Spleen (tissue), 11 donors: ENCODE measurements at regions not wholly inside any gene's neighbourhood (a gene's known extent, or its start where the extent isn't known, plus 50 kb on each side); places are given as distances from the start of the nearest gene placed in this dataset.

ENCODE experiments used
- DNase-seq: peaks from one replicate; pipeline ENCODE4 v3.0.0-alpha.2; 2020
- H3K27ac ChIP-seq, 8 donors: fragments of 200-600 bp; sonication (generic) in 7 of 8; 1 replicate in 4 of 8; 2 replicates in 4 of 8; pipeline versions ENCODE4 v1.5.0 to v1.8.0; 2016 to 2021; ENCODE audit warnings: inconsistent platforms in 4 of 8, mild to moderate bottlenecking in 4 of 8, moderate library complexity in 1 of 8
- H3K27me3 ChIP-seq, 7 donors: fragments of 200-600 bp; sonication (generic) in 6 of 7; replicated peaks in 1 of 7; 1 replicate in 4 of 7; 2 replicates in 3 of 7; pipeline versions ENCODE4 v1.5.0 to v1.8.0; 2016 to 2021; ENCODE audit warnings: inconsistent platforms in 3 of 7, mild to moderate bottlenecking in 1 of 7
- H3K36me3 ChIP-seq, 6 donors: fragments of 200-600 bp; sonication (generic) in 5 of 6; 1 replicate in 4 of 6; 2 replicates in 2 of 6; pipeline versions ENCODE4 v1.5.0 to v1.8.0; 2016 to 2021; ENCODE audit warnings: inconsistent platforms in 2 of 6
- H3K4me1 ChIP-seq, 6 donors: fragments of 200-600 bp; sonication (generic) in 5 of 6; 1 replicate in 3 of 6; 2 replicates in 3 of 6; pipeline versions ENCODE4 v1.5.0 to v1.8.0; 2016 to 2021; ENCODE audit warnings: inconsistent platforms in 3 of 6
- H3K4me3 ChIP-seq, 8 donors: fragments of 200-600 bp; sonication (generic) in 7 of 8; 1 replicate in 4 of 8; 2 replicates in 4 of 8; pipeline versions ENCODE4 v1.5.0 to v1.8.0; 2016 to 2021; ENCODE audit warnings: inconsistent platforms in 4 of 8, mild to moderate bottlenecking in 4 of 8, moderate library complexity in 2 of 8
- H3K9me3 ChIP-seq, 8 donors: fragments of 200-600 bp; sonication (generic) in 7 of 8; 1 replicate in 4 of 8; 2 replicates in 4 of 8; pipeline versions ENCODE4 v1.5.0 to v1.8.0; 2016 to 2021; ENCODE audit warnings: inconsistent platforms in 4 of 8
- POLR2A ChIP-seq, 3 donors: fragments of 450-650 bp; IDR thresholded peaks; one replicate each; pipeline ENCODE4 v1.5.1; 2017; ENCODE audit warnings: antibody characterized with exemption in 3 of 3, mild to moderate bottlenecking in 1 of 3
- POLR2AphosphoS5 ChIP-seq, 3 donors: sonication (generic); formaldehyde crosslinking; IDR thresholded peaks; one replicate each; pipeline ENCODE4 v1.5.1; 2017; ENCODE audit warnings: antibody characterized with exemption in 3 of 3
- WGBS, 5 donors: extraction: QIAGEN DNeasy Blood & Tissue Kit in 3 of 5; methylation state at CpG; one replicate each; pipeline versions ENCODE4 v1.1.5 to v1.1.7; 2013 to 2018; 5-methylcytosine and 5-hydroxymethylcytosine counted together
- intact Hi-C: fragments of 100-400 bp; cut with DNase I; formaldehyde crosslinking; loops from one replicate; pipeline ENCODE4 v1.15.0; 2023; ENCODE audit warnings: low total_unique reads
- TF ChIP-seq, protein P1 (sequence below), 11 experiments: fragments of 200-600 bp in 7 of 11; fragments of 450-650 bp in 4 of 11; sonication (generic) in 4 of 11; IDR thresholded peaks in 8 of 11; conservative IDR thresholded peaks in 3 of 11; 1 replicate in 7 of 11; 2 replicates in 4 of 11; pipeline versions ENCODE4 v1.4.0 to v1.8.0; 2016 to 2021; ENCODE audit warnings: antibody characterized with exemption in 11 of 11, inconsistent platforms in 4 of 11, mild to moderate bottlenecking in 1 of 11
- donor health status: healthy with polysubstance abuse.
- donor health status: DM: no; HTN: no; CAD: no; lungs with moderate emphysema.
- donor health status: DM: no; HTN: no; CAD: no.
- donor health status: Bipolar disorder and iron deficiency.
- donor health status: healthy.
- donor health status: DM: no; HTN: no; CAD: no.
- donor health status: DM: yes; HTN: yes; CAD: no.

DNA sequence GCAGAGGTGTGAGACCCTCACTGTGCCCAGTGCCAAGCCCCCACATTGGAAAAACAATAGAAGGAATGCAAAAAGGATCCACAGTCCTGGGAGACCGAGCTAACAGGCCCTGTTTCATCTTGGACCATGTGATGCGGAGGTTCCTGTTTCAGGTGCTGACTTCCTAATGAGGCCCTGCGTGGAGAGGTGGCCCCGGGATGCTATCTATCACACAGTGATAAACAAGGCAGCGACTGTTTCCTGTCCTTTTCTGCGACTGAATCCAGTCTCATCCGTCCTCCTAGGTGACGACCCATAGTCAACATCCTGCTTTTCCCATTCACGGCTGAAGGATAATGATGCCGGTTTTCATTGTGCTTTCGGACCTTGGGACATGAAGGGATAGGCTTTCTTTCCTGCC lies 56.4 kb upstream of the BOD1 start:
- H3K27me3 ChIP-seq: no peaks in the 10 kb centered on the region
- peaks cover 0 to 51% (median 16%) of the 10 kb centered on the region in 6 donors for H3K4me1 ChIP-seq
- peak overlapping the region in 7 of 8 donors; percentile 4 to 70 (median 52) for H3K27ac ChIP-seq
- H3K4me3 ChIP-seq: no peak overlapping the region
- H3K36me3 ChIP-seq: no peaks in the 10 kb centered on the region
- H3K9me3 ChIP-seq: peaks cover 0 to 24% (median 15%) of the 10 kb centered on the region in 8 donors
- WGBS, 5 donors: 53 to 66% (median 60%) methylated on average over 11 of the region's 11 CpGs
- DNase-seq: no peak
- intact Hi-C loops: no loop called here
- no peak for TF ChIP-seq POLR2A (IDR thresholded peaks at IDR 0.05)
- TF ChIP-seq, protein P1, sequence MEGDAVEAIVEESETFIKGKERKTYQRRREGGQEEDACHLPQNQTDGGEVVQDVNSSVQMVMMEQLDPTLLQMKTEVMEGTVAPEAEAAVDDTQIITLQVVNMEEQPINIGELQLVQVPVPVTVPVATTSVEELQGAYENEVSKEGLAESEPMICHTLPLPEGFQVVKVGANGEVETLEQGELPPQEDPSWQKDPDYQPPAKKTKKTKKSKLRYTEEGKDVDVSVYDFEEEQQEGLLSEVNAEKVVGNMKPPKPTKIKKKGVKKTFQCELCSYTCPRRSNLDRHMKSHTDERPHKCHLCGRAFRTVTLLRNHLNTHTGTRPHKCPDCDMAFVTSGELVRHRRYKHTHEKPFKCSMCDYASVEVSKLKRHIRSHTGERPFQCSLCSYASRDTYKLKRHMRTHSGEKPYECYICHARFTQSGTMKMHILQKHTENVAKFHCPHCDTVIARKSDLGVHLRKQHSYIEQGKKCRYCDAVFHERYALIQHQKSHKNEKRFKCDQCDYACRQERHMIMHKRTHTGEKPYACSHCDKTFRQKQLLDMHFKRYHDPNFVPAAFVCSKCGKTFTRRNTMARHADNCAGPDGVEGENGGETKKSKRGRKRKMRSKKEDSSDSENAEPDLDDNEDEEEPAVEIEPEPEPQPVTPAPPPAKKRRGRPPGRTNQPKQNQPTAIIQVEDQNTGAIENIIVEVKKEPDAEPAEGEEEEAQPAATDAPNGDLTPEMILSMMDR (IDR thresholded peaks at IDR 0.05 in 8 of 11, conservative IDR thresholded peaks at IDR 0.05 in 3 of 11): no peak
- TF ChIP-seq POLR2AphosphoS5 (IDR thresholded peaks at IDR 0.05): peak in 1 of 3 donors; percentile 67

DNA sequence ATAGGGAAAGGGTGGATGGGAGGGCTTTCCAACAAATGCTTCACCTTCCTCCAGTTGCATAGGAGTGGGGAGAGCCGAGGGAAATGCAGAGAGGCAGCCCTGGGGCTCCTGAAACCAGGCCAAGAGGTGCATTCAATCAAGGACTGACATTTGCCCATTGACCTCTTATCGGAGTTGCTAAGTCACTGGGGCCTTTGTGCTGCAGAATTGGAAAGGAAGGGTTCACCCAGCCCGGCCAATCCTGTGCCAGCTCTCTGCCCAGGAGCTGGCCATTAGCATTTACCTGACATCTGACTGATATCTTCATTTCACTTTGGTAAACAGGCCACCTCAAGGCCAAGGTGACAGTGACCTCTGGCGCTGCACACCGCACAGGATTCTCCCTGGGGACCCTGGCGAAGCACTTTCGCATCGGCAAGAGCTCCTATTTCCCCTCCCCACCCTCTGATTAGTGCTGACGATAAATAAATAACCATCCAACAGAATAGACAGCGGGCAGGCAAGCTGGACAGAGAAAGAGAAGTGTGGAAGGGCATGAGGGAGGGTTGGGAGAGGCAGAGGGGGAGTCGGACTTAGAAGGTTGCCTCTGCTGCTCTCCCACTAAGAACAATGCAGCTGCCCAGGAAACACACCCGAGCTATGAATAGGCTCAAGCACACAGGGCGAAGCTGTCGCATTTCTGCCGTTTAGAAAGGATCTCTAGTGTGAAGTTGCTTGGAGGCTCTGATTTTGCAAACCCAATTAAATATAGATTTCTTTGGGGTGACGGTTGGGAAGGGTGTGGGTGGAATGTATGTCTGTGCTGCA lies 57.0 kb upstream of the BOD1 start:
- Histone ChIP-seq H3K27me3 (no peaks in the 10 kb centered on the region), H3K27ac (peak overlapping the region in 5 of 8 donors; percentile 4 to 70 (median 52)), H3K36me3 (no peaks in the 10 kb centered on the region), H3K4me1 (peaks cover 0 to 51% (median 16%) of the 10 kb centered on the region in 6 donors), H3K9me3 (peaks cover 0 to 24% (median 15%) of the 10 kb centered on the region in 8 donors), H3K4me3 (peak overlapping the region in 1 of 8 donors; percentile 21)
- TF ChIP-seq POLR2AphosphoS5 (IDR thresholded peaks at IDR 0.05): no peak
- TF ChIP-seq, protein P1 (IDR thresholded peaks at IDR 0.05 in 8 of 11, conservative IDR thresholded peaks at IDR 0.05 in 3 of 11): no peak
- no peak for TF ChIP-seq POLR2A (IDR thresholded peaks at IDR 0.05)
- intact Hi-C loops: no loop called here
- no peak for DNase-seq
- WGBS, 5 donors: 67 to 78% (median 73%) methylated on average over 16 of the region's 16 CpGs

DNA sequence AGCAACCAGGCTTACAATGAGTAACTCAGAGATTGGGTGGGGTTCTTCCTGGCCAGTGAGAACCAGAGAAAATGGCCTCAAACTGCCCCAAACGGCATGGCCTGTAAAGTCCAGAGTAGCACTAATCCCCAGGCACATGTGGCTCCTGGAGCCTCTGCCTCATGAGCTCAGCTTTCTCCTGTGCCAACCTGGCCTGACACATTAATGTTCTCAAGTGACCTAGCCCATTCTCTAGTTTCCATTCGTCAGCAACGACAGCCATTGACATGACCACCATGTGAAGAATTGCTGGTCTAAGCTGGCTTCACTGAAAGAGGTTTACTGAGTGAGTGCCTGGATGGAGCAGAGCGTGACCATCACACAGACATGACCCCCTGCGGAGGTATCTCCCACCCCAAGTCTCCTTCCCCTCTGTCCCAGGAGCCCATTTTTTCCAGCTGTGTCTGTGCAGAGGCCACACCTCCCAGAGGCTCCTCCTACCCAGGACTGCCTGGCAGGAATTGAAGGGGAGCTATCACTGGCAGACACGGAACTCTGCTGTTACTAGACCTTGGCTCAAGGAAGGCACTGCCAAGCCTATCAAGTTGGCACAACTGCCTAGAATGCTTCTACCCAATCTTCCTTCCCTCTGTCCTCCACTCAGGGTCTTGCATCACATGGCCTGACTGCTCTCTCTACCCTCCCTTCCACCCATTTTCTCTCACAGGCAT lies 59.0 kb upstream of the BOD1 start:
- intact Hi-C loops: no loop called here
- no peak for TF ChIP-seq POLR2AphosphoS5 (IDR thresholded peaks at IDR 0.05)
- TF ChIP-seq, protein P1 (IDR thresholded peaks at IDR 0.05 in 8 of 11, conservative IDR thresholded peaks at IDR 0.05 in 3 of 11): no peak
- no peak for TF ChIP-seq POLR2A (IDR thresholded peaks at IDR 0.05)
- Histone ChIP-seq H3K36me3 (no peaks in the 10 kb centered on the region), H3K4me3 (no peak overlapping the region), H3K4me1 (peaks cover 4 to 47% (median 17%) of the 10 kb centered on the region in 6 donors), H3K27ac (no peak overlapping the region), H3K9me3 (peaks cover 0 to 16% (median 9%) of the 10 kb centered on the region in 8 donors), H3K27me3 (no peaks in the 10 kb centered on the region)
- DNase-seq: no peak
- 78 to 88% (median 86%) methylated on average over 6 of the region's 6 CpGs for WGBS, 5 donors

DNA sequence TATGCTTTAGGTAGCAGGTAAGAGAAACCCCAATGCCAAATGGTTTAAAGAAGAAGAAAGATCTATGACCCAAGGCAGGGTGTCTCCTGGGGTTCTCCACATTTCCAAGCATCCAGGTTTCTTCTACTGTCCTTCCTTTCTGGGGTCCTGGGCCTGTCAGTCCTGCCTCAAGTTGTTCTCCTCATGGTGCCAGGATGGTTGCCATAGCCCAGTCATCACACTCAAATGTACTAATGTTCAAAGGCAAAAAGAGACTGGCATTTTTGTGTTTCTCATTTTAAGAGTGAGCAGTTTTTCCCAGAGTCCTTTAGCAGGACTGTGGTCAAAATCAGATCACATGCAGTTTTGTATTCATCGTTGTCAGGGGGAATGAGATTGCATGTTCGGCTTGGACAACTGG lies 59.9 kb upstream of the BOD1 start:
- Histone ChIP-seq H3K27me3 (no peaks in the 10 kb centered on the region), H3K4me1 (peaks cover 9 to 45% (median 19%) of the 10 kb centered on the region in 6 donors), H3K4me3 (no peak overlapping the region), H3K27ac (no peak overlapping the region), H3K9me3 (peaks cover 0 to 16% (median 9%) of the 10 kb centered on the region in 8 donors), H3K36me3 (no peaks in the 10 kb centered on the region)
- 92 to 100% (median 97%) methylated on average over 2 of the region's 2 CpGs for WGBS, 5 donors
- TF ChIP-seq POLR2A (IDR thresholded peaks at IDR 0.05) (no peak), POLR2AphosphoS5 (IDR thresholded peaks at IDR 0.05) (no peak)
- TF ChIP-seq, protein P1 (IDR thresholded peaks at IDR 0.05 in 8 of 11, conservative IDR thresholded peaks at IDR 0.05 in 3 of 11): no peak
- intact Hi-C loops: no loop called here
- DNase-seq: no peak
